Astrocyte (in vitro differentiated cells and primary cell): ENCODE measurements at regions not wholly inside any gene's neighbourhood (a gene's known extent, or its start where the extent isn't known, plus 50 kb on each side); places are given as distances from the start of the nearest gene placed in this dataset.

Experiments
- DNase-seq: peaks from one replicate; pipeline ENCODE4 v3.0.0-alpha.2; 2010; ENCODE audit warnings: low read depth
- FAIRE-seq: peaks from 2 replicates; lab custom pipeline; 2011; peaks lifted over from hg19 to GRCh38; lab: Jason Lieb, UNC
- H2AFZ ChIP-seq: 2 replicates; pipeline ENCODE4 v1.6.0; 2012; ENCODE audit warnings: low read depth, low read length, inconsistent platforms
- H3K27ac ChIP-seq: 2 replicates; pipeline ENCODE4 v1.5.1; 2011; ENCODE audit warnings: low read depth, low read length, inconsistent platforms
- H3K27me3 ChIP-seq: 2 replicates; pipeline ENCODE4 v1.6.0; 2011; ENCODE audit warnings: low read length, inconsistent platforms; ENCODE audit not compliant: insufficient read depth
- H3K36me3 ChIP-seq: 2 replicates; pipeline ENCODE4 v1.5.1; 2011; ENCODE audit warnings: low read length, inconsistent platforms; ENCODE audit not compliant: insufficient read depth
- H3K4me1 ChIP-seq: 2 replicates; pipeline ENCODE4 v1.5.1; 2011; ENCODE audit warnings: low read length, inconsistent platforms; ENCODE audit not compliant: insufficient read depth
- H3K4me2 ChIP-seq: 2 replicates; pipeline ENCODE4 v1.6.0; 2012; ENCODE audit warnings: low read length, inconsistent platforms
- H3K4me3 ChIP-seq: 2 replicates; pipeline ENCODE4 v1.5.1; 2011; ENCODE audit warnings: low read depth, mild to moderate bottlenecking, low read length, inconsistent platforms; ENCODE audit not compliant: insufficient read depth
- H3K79me2 ChIP-seq: 2 replicates; pipeline ENCODE4 v1.6.0; 2012; ENCODE audit warnings: mild to moderate bottlenecking, low read length, inconsistent platforms; ENCODE audit not compliant: insufficient read depth
- H3K9ac ChIP-seq: 2 replicates; pipeline ENCODE4 v1.6.0; 2012; ENCODE audit warnings: mild to moderate bottlenecking, low read length, inconsistent platforms
- H3K9me3 ChIP-seq: 2 replicates; pipeline ENCODE4 v1.5.1; 2012; ENCODE audit warnings: low read depth, mild to moderate bottlenecking, low read length, inconsistent platforms; ENCODE audit not compliant: insufficient read depth
- H4K20me1 ChIP-seq: 2 replicates; pipeline ENCODE4 v1.6.0; 2012; ENCODE audit warnings: low read length, inconsistent platforms; ENCODE audit not compliant: insufficient read depth
- H3K27ac Mint-ChIP-seq: one replicate; pipeline ENCODE4 v1.8.0; 2021; ENCODE audit warnings: mild to moderate bottlenecking, mixed read lengths; ENCODE audit not compliant: unreplicated experiment
- H3K27me3 Mint-ChIP-seq: one replicate; pipeline ENCODE4 v1.8.0; 2021; ENCODE audit warnings: low read depth, mixed read lengths; ENCODE audit not compliant: unreplicated experiment
- H3K36me3 Mint-ChIP-seq: one replicate; pipeline ENCODE4 v1.8.0; 2021; ENCODE audit warnings: low read depth, mixed read lengths; ENCODE audit not compliant: unreplicated experiment
- H3K4me1 Mint-ChIP-seq: one replicate; pipeline ENCODE4 v1.8.0; 2021; ENCODE audit warnings: low read depth, mixed read lengths; ENCODE audit not compliant: unreplicated experiment
- H3K4me3 Mint-ChIP-seq: one replicate; pipeline ENCODE4 v1.8.0; 2021; ENCODE audit warnings: mild to moderate bottlenecking, moderate library complexity, mixed read lengths; ENCODE audit not compliant: unreplicated experiment
- H3K9me3 Mint-ChIP-seq: one replicate; pipeline ENCODE4 v1.8.0; 2021; ENCODE audit warnings: mild to moderate bottlenecking, mixed read lengths; ENCODE audit not compliant: unreplicated experiment
- CTCF ChIP-seq: IDR thresholded peaks from 2 replicates; pipeline ENCODE4 v1.5.1; 2011; ENCODE audit warnings: low read depth, mild to moderate bottlenecking, inconsistent platforms, low read length, moderate library complexity; ENCODE audit not compliant: insufficient read depth
- EZH2 ChIP-seq: IDR thresholded peaks from 2 replicates; pipeline ENCODE4 v1.6.1; 2012; ENCODE audit warnings: mild to moderate bottlenecking, low read length, inconsistent platforms; ENCODE audit not compliant: insufficient read depth

GRCh38 chr3:55269636-55270035 is 217.5 kb downstream of the WNT5A start:
- DNase-seq = no peak
- Histone ChIP-seq H3K36me3 (no peaks in the 10 kb centered on the region), H2AFZ (no peak overlapping the region), H4K20me1 (no peaks in the 10 kb centered on the region), H3K4me1 (peaks cover 7% of the 10 kb centered on the region), H3K9me3 (no peaks in the 10 kb centered on the region), H3K27me3 (no peaks in the 10 kb centered on the region), H3K27ac (no peak overlapping the region), H3K9ac (no peak overlapping the region), H3K4me3 (no peak overlapping the region), H3K79me2 (no peaks in the 10 kb centered on the region), H3K4me2 (no peak overlapping the region)
- Mint-ChIP-seq H3K36me3 (no peaks in the 10 kb centered on the region), H3K27ac (no peak overlapping the region), H3K4me1 (peaks cover 22% of the 10 kb centered on the region), H3K9me3 (no peaks in the 10 kb centered on the region), H3K27me3 (no peaks in the 10 kb centered on the region), H3K4me3 (no peak overlapping the region)
- TF ChIP-seq EZH2 (no peak), CTCF (no peak)
- FAIRE-seq = no peak

DNA sequence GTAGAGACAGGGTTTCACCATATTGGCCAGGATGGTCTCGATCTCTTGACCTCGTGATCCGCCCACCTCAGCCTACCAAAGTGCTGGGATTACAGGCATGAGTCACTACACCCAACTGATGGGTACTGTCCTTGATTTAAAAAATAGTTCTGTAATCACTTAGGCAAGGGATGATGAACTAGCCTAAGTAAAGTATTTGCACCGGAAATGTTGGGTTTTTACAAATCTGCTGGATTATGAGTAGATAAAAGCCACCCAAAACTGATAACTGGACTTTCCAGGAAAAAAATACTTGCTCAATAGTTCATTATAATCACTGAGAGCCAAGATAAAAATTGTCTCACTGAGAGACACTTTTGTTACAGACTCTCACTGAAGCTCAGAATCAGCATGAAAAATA is 218.0 kb downstream of the WNT5A start:
- H3K36me3 Mint-ChIP-seq = no peaks in the 10 kb centered on the region
- Histone ChIP-seq H3K79me2 (no peaks in the 10 kb centered on the region), H3K27me3 (no peaks in the 10 kb centered on the region), H3K36me3 (no peaks in the 10 kb centered on the region), H3K4me1 (peaks cover 9% of the 10 kb centered on the region), H3K27ac (no peak overlapping the region), H4K20me1 (no peaks in the 10 kb centered on the region), H2AFZ (no peak overlapping the region), H3K9me3 (no peaks in the 10 kb centered on the region), H3K4me2 (no peak overlapping the region), H3K4me3 (no peak overlapping the region), H3K9ac (no peak overlapping the region)
- no peak overlapping the region for H3K4me3 Mint-ChIP-seq
- DNase-seq (no peak), FAIRE-seq (peak; percentile 47)
- no peaks in the 10 kb centered on the region for H3K9me3 Mint-ChIP-seq
- H3K27ac Mint-ChIP-seq = no peak overlapping the region
- H3K4me1 Mint-ChIP-seq = peaks cover 25% of the 10 kb centered on the region
- H3K27me3 Mint-ChIP-seq = no peaks in the 10 kb centered on the region
- no peak for TF ChIP-seq CTCF
- TF ChIP-seq EZH2 = no peak

- Mint-ChIP-seq H3K4me3 (no peak overlapping the region), H3K4me1 (peaks cover 25% of the 10 kb centered on the region), H3K9me3 (no peaks in the 10 kb centered on the region), H3K27me3 (no peaks in the 10 kb centered on the region), H3K27ac (no peak overlapping the region), H3K36me3 (no peaks in the 10 kb centered on the region)
- H3K27me3 ChIP-seq = no peaks in the 10 kb centered on the region
- no peak overlapping the region for H3K4me3 ChIP-seq
- H3K27ac ChIP-seq = no peak overlapping the region
- H3K4me2 ChIP-seq = no peak overlapping the region
- peak; percentile 40 for DNase-seq
- H3K79me2 ChIP-seq = no peaks in the 10 kb centered on the region
- no peaks in the 10 kb centered on the region for H4K20me1 ChIP-seq
- peaks cover 9% of the 10 kb centered on the region for H3K4me1 ChIP-seq
- TF ChIP-seq EZH2 = no peak
- no peak for TF ChIP-seq CTCF
- H2AFZ ChIP-seq = no peak overlapping the region
- H3K9me3 ChIP-seq = no peaks in the 10 kb centered on the region
- no peaks in the 10 kb centered on the region for H3K36me3 ChIP-seq
- H3K9ac ChIP-seq = no peak overlapping the region
- FAIRE-seq = peak; percentile 29
These were observed 219.7 kb downstream of the WNT5A start for GRCh38 chr3:55267206-55267930.
